ENCODE measurements at regions not wholly inside any gene's neighbourhood (a gene's known extent, or its start where the extent isn't known, plus 50 kb on each side); places are given as distances from the start of the nearest gene placed in this dataset.
A peak's percentile ranks its signal among the peaks of the same experiment; 100 is the strongest.

DNA sequence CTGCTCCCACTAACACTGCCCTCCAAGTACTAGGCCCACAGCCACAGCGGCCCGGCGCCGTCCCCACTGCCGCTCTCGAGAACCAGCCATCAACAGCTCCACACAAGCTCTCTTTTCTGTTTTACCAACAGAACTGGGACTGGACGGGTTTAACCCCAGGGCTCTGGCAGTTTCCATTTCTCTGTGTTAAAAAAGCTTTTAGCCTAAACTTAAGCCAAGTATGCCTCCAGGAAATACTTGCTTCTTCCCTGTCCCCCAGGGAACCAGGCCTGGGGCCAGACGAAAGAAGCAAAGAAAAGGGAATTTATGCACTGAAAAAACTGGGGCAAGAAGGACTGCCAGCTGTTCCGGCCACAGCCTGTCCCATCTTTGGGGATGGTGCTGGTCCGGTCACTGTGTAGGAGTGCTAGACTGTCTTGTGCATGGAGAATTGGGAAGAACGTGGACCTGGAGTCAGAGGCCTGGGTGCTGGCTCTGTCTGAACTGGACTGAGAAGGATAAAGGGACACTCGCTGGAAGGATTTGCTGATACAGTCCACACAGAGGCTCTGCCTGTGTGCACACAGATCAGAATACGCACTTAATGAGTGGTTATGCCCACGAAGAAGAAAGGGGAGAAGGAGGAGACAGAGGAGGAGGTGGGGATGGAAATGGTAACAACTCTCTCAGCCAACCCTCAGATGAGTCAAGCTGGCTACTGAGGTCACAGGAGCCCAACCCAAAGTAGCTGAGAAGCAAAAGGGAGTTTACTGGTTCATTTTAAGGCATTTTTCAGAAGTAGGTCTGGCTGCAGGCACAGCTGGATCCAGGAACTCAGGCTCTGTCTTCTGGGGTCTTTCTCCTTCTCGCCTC lies 254.4 kb upstream of the PMEPA1 start:
- FAIRE-seq = no peak

- FAIRE-seq = no peak
Measured at GRCh38 chr20:57960803-57961575, 251.2 kb upstream of the PMEPA1 start.

- no peak for FAIRE-seq
Measured at GRCh38 chr20:57959589-57959988, 249.8 kb upstream of the PMEPA1 start.

GRCh38 chr20:57959018-57959417 lies 249.2 kb upstream of the PMEPA1 start:
- no peak for FAIRE-seq

GRCh38 chr20:57958050-57958420 lies 248.2 kb upstream of the PMEPA1 start:
- FAIRE-seq = no peak

DNA sequence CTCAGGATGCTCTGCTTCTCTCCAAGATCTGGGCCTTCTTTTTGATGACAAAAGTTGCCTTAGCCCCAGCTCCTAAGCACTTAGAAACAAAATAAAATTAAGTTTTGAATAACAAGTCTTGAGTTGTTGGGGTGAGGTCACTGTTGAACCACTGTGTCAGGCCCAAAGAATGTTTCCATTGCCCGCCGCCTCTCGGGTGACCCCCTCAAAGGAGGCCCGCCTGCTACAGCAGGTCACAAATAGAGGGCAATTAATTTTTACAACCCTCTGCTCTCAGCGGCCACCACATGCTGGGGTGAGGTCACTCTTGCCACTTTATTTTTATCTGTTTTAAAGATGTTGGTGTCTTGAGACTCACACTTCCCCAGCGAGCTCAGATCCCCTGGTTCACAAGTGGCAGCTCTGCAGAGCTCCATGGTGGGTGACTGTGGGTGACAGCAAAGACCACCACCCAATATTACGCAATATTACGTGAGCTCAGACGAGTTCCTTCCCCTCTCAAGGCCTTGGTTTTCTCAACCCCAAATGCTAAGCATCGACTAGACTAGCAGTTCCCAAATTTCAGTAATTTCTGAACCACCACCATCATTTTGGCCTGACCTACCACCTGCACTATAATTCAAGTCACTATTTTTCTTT lies 247.7 kb upstream of the PMEPA1 start:
- FAIRE-seq = peak; percentile 95

DNA sequence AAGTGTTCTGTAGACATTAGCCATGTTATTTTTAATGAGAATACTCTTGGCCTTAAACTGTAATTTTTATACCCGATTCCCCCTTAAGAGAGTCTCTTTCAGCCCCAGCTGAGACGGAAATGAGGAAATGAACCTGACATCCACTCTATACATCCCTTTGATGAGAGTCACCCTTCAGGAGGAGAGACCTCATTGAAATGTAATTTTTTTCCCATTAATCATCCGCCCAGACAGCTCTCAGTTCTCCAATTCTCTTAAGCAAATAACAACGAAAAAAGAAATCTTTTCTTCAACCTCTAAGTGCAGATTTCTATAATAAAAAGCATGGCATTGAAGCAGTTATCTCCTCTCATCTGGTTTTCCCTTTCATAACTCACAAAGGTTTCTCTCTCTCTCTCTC lies 243.8 kb upstream of the PMEPA1 start:
- no peak for FAIRE-seq

- FAIRE-seq = no peak
Measured at GRCh38 chr20:57952136-57952535, 242.3 kb upstream of the PMEPA1 start.

DNA sequence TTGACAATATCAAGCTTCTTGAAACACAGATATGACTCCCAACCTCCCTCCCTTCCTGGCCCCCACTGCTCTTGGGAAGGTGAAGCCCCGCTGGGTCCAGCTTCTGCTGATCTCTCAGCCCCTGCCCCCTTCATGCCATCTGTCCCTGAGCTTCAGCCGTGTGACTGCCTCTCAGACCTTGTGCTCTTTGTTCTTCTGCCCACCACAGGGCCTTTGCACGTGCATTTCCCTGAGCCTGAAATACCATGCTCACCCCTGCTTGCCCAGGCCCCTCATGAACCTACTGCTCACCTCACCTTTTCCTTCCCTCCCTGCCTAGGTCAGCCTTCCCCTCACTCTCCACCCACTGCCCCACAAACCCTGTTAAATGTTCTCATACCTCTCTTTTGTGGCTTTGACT lies 241.7 kb upstream of the PMEPA1 start:
- no peak for FAIRE-seq

GRCh38 chr20:57950764-57951485 lies 241.1 kb upstream of the PMEPA1 start:
- FAIRE-seq = no peak

DNA sequence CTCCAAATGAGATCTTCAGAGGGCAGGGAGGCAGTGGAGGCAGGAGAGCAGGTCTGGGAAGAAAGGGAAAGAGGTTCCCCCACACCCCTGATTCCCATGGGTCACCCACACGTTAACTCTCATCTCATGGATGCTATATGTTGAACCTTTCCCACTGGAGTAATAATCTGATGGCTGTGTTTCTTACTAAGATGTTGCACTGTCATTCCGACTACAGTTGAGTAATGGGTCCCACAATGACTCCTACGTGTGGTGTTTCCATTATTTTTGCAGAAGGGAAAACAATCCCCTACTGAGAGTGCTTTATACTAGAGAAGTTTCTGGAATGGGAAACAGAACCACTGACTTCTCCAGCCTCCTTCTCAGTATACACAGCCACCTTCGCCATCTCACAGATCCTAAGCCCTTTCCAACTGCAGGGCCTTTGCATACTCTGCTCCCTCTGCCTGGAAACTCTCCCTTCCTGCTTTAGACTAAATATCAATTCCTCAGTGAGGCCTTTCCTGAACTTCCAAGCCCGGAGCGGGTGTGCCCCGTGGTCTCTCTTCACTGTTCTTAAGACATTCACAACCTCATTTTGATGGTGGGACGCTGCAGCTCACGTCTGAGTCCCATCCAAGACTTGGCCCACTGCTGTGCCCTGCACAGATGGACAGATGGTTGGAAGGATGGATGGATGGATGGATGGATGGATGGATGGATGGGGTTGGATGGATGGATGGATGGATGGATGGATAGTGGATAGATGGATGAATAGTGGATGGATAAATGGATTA lies 238.6 kb upstream of the PMEPA1 start:
- no peak for FAIRE-seq

GRCh38 chr20:57947421-57948179 lies 237.8 kb upstream of the PMEPA1 start:
- FAIRE-seq = peak; percentile 98

- no peak for FAIRE-seq
Measured at GRCh38 chr20:57946559-57947315, 236.9 kb upstream of the PMEPA1 start.

DNA sequence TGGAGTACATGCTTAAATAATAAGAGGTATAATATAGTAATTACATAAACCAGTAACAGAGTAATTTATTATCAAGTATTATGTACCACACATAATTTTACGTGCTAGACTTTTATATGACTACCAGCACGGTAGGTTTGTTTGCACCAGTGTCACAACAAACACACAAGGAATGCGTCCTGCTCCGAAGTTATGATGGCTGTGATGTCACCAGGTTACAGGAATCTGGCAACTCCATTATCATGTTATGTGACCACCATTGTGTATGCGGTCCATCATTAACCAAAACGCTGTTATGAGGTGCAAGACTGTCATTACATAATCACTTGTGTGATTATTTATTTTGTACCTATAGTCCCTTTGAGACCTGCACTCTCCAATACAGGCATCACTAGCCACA lies 235.2 kb upstream of the PMEPA1 start:
- no peak for FAIRE-seq

DNA sequence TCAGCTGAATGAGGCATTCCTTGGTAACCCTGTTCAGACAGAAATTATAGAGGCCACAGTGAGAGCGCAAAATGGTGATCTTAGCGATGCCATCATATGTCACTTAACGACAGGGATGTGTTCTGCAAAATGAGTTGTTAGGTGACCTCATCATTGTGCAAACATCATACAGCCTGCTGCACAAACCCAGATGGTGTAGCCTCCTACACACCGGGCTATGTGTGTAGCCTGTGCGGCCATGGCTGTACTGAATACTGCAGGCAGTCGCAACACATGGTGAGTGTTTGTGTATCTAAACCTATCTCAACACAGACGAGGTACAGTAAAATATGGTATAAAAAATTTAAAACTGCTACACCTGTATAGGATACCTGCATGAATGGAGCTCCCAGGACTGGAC lies 234.1 kb upstream of the PMEPA1 start:
- no peak for FAIRE-seq

DNA sequence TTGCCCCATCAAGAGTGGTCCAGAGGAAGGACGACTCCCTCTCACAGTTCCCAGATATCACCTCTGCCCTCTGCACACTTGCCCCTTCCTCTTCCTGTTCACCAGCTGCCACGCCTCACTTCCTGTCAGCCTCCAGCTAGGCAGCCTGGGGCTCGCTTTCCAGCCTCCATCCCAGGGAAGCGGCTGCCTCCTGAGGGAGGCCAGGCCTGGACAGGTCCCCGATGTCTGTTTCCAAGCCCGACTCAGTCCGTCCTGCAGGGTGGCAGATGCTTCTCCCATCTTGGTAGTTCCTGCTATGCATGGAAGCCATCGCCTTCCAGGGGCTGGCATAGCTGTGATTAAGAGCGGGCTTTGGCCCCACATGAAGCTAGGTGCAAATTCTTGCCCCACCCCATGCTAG lies 233.5 kb upstream of the PMEPA1 start:
- FAIRE-seq = no peak

DNA sequence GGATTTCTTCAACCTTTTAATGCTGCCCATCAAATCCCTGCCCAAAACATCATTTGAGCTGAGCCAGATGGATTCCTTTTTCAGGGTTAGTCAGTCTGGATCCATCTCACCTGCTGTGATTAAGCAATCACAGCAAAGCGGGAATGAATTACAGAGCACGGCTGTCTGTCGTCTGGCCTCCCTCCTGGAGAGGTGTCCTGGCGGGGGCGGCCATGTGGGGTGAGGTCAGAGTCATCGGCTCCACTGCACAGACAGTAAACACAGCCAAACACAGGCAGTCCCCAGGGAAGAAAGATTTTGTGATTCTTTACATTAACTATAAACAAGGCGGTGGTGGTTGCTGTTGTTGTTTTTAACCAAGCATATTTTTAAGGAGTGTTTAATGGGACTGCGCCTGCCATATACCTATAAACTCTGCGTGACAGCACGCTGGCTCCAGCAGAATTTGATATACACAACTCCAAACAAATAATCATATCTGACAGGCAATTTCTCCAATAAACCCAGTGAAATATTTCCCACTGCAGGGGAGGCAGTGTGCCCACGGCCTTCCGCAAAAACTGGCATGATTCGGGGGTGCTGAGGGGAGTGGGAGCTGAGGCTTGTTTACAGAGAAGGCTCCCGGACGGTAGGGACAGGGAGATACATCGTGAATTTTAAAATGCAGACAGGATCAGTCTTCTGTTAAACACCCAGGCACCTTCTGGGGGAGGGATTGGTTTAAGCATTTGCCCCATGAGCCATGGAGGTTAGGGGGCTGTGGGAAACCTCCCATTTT lies 232.0 kb upstream of the PMEPA1 start:
- FAIRE-seq = no peak

GRCh38 chr20:57940868-57941522 lies 231.2 kb upstream of the PMEPA1 start:
- FAIRE-seq = no peak

DNA sequence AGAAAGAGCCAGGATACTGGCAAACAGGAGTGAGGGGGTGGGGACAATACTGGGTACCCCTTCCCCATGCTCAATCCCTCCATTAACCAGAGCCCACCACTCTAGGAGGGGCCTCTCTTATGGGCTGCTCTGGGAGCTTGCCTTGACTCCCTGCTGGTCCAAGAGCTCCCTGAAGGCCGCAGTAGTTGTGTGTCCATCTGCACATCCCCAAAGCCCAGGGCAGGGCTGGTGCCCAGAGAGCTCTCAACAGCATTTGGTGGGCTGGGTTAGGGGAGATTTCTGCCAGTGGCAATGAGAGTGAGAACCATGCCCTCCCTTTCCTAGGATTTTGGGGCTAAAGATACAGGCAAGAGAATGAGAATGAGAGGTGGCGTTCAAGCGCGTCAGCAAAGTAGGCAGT lies 230.6 kb upstream of the PMEPA1 start:
- no peak for FAIRE-seq
